Rectal smooth muscle tissue (tissue), 1 donor: ENCODE measurements at regions not wholly inside any gene's neighbourhood (a gene's known extent, or its start where the extent isn't known, plus 50 kb on each side); places are given as distances from the start of the nearest gene placed in this dataset.
"Not testable (repeated sequence)": the region's sequence is repeated elsewhere in the genome, so short reads cannot be mapped to it uniquely, and the experiment has no call there.

Experiments
- H3K27ac ChIP-seq: one replicate; pipeline ENCODE4 v1.7.0; 2013; ENCODE audit warnings: low read depth, low read length, inconsistent platforms
- H3K27me3 ChIP-seq: one replicate; pipeline ENCODE4 v1.7.0; 2013; ENCODE audit warnings: low read length; ENCODE audit not compliant: control insufficient read depth, insufficient read depth
- H3K36me3 ChIP-seq: one replicate; pipeline ENCODE4 v1.7.0; 2013; ENCODE audit warnings: low read length; ENCODE audit not compliant: control insufficient read depth, insufficient read depth
- H3K4me1 ChIP-seq: one replicate; pipeline ENCODE4 v1.7.0; 2013; ENCODE audit warnings: low read length; ENCODE audit not compliant: control insufficient read depth, insufficient read depth
- H3K4me3 ChIP-seq: one replicate; pipeline ENCODE4 v1.7.0; 2013; ENCODE audit warnings: low read length
- H3K9ac ChIP-seq: one replicate; pipeline ENCODE4 v1.7.0; 2013; ENCODE audit warnings: low read length

- Histone ChIP-seq H3K27ac (no peak overlapping the region), H3K4me3 (no peak overlapping the region), H3K36me3 (no peaks in the 10 kb centered on the region), H3K9ac (no peak overlapping the region), H3K27me3 (no peaks in the 10 kb centered on the region), H3K4me1 (no peaks in the 10 kb centered on the region)
These were observed 121.3 kb upstream of the CTSV start for GRCh38 chr9:97160255-97160654.

- not testable (repeated sequence) for H3K4me1 ChIP-seq, H3K27ac ChIP-seq, H3K4me3 ChIP-seq, H3K36me3 ChIP-seq, H3K9ac ChIP-seq, H3K27me3 ChIP-seq
These were observed 119.8 kb upstream of the CTSV start for GRCh38 chr9:97158722-97159121.

- not testable (repeated sequence) for H3K9ac ChIP-seq, H3K36me3 ChIP-seq, H3K4me3 ChIP-seq, H3K27me3 ChIP-seq, H3K27ac ChIP-seq, H3K4me1 ChIP-seq
These were observed 116.5 kb upstream of the CTSV start for GRCh38 chr9:97155441-97155840.

GRCh38 chr9:97153967-97154366, 115.0 kb upstream of the CTSV start:
- Histone ChIP-seq H3K4me3 (no peak overlapping the region), H3K27me3 (no peaks in the 10 kb centered on the region), H3K36me3 (no peaks in the 10 kb centered on the region), H3K4me1 (no peaks in the 10 kb centered on the region), H3K27ac (no peak overlapping the region), H3K9ac (no peak overlapping the region)

- H3K27ac ChIP-seq, H3K4me1 ChIP-seq, H3K9ac ChIP-seq, H3K36me3 ChIP-seq, H3K4me3 ChIP-seq, H3K27me3 ChIP-seq: not testable (repeated sequence)
These were observed 114.2 kb upstream of the CTSV start for GRCh38 chr9:97153160-97153559.

- not testable (repeated sequence) for H3K27me3 ChIP-seq, H3K4me3 ChIP-seq
These were observed 111.5 kb upstream of the CTSV start for GRCh38 chr9:97150471-97150870.

GRCh38 chr9:97148428-97148827, 109.5 kb upstream of the CTSV start:
- not testable (repeated sequence) for H3K4me3 ChIP-seq, H3K27me3 ChIP-seq, H3K4me1 ChIP-seq, H3K9ac ChIP-seq, H3K36me3 ChIP-seq, H3K27ac ChIP-seq

More at GRCh38 chr9:97150471-97150870, 111.5 kb upstream of the CTSV start:
- H3K4me1 ChIP-seq, H3K36me3 ChIP-seq, H3K27ac ChIP-seq, H3K9ac ChIP-seq: not testable (repeated sequence)

GRCh38 chr9:97145680-97146079, 106.7 kb upstream of the CTSV start:
- not testable (repeated sequence) for H3K27me3 ChIP-seq, H3K4me1 ChIP-seq, H3K9ac ChIP-seq, H3K36me3 ChIP-seq, H3K27ac ChIP-seq, H3K4me3 ChIP-seq

GRCh38 chr9:97140566-97140965, 101.6 kb upstream of the CTSV start:
- Histone ChIP-seq H3K4me3 (no peak overlapping the region), H3K9ac (no peak overlapping the region), H3K27me3 (no peaks in the 10 kb centered on the region), H3K27ac (no peak overlapping the region), H3K36me3 (no peaks in the 10 kb centered on the region), H3K4me1 (no peaks in the 10 kb centered on the region)

- no peaks in the 10 kb centered on the region for H3K27me3 ChIP-seq
- H3K4me3 ChIP-seq = no peak overlapping the region
- H3K9ac ChIP-seq = no peak overlapping the region
- no peaks in the 10 kb centered on the region for H3K36me3 ChIP-seq
- H3K27ac ChIP-seq = no peak overlapping the region
- no peaks in the 10 kb centered on the region for H3K4me1 ChIP-seq
These were observed 97.5 kb upstream of the CTSV start for GRCh38 chr9:97136421-97136820.

GRCh38 chr9:97133966-97134365, 95.0 kb upstream of the CTSV start:
- not testable (repeated sequence) for H3K4me1 ChIP-seq, H3K9ac ChIP-seq, H3K36me3 ChIP-seq, H3K4me3 ChIP-seq, H3K27me3 ChIP-seq, H3K27ac ChIP-seq

- Histone ChIP-seq H3K9ac (no peak overlapping the region), H3K27ac (no peak overlapping the region), H3K27me3 (no peaks in the 10 kb centered on the region)
These were observed 93.9 kb upstream of the CTSV start for GRCh38 chr9:97132865-97133264.

GRCh38 chr9:97130864-97131263, 91.9 kb upstream of the CTSV start:
- H3K9ac ChIP-seq, H3K4me1 ChIP-seq, H3K4me3 ChIP-seq, H3K27ac ChIP-seq, H3K27me3 ChIP-seq, H3K36me3 ChIP-seq: not testable (repeated sequence)

More at GRCh38 chr9:97132865-97133264, 93.9 kb upstream of the CTSV start:
- H3K4me1 ChIP-seq = no peaks in the 10 kb centered on the region
- no peaks in the 10 kb centered on the region for H3K36me3 ChIP-seq
- H3K4me3 ChIP-seq = no peak overlapping the region

GRCh38 chr9:97130387-97130786, 91.4 kb upstream of the CTSV start:
- not testable (repeated sequence) for H3K4me1 ChIP-seq, H3K36me3 ChIP-seq, H3K27ac ChIP-seq, H3K9ac ChIP-seq, H3K27me3 ChIP-seq, H3K4me3 ChIP-seq
